Endometrial microvascular endothelial cells (primary cell): ENCODE measurements at regions not wholly inside any gene's neighbourhood (a gene's known extent, or its start where the extent isn't known, plus 50 kb on each side); places are given as distances from the start of the nearest gene placed in this dataset.

Source experiments
- in situ Hi-C: cut with HindIII; loops from 2 replicates; pipeline ENCODE4 v1.10.0; 2017; ENCODE audit warnings: low sequenced_read_pairs, low pct_unique_long_range_greater_than_20kb; ENCODE audit errors: inconsistent ontology term

DNA sequence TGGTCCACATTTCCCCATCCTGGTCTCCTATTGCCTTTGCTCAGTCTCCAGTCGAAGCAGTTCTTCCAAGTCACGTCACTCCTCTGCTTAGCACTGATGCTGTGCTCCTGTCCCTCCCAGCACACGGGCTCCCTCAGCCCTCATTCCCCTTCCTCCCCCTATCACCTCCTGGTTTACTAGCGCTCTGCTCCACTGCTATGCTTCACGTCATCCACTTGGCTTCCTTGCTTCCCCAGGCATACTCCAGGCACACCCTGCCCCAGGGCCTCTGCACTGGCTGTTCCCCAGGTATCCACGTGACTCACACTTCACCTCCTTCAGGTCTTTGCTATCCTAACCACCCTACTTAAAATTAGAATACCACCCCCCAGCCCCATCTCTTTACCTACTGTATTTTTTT, 269.3 kb downstream of the GLI2 start:
- in situ Hi-C loops, result no loop called here

DNA sequence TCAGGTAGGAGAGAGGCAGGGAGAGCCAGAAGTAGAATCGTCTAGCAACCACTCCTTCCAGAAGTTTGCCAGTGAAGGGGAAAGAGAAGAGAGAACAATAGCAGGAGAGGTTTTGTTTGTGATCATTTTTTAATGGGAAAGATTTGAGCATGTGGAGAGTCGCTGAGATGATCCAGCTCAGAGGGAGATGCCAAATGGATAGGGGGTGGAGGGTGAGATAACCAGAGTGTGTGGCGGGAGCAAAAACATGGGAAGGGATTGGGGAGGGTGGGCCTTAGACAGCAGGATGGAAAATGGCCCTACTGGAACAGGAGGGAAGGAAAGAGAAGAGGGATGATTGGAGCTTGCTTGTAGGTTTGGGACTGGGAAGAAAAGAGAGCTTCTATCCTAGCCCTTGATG, 269.8 kb downstream of the GLI2 start:
- in situ Hi-C loops, result no loop called here

DNA sequence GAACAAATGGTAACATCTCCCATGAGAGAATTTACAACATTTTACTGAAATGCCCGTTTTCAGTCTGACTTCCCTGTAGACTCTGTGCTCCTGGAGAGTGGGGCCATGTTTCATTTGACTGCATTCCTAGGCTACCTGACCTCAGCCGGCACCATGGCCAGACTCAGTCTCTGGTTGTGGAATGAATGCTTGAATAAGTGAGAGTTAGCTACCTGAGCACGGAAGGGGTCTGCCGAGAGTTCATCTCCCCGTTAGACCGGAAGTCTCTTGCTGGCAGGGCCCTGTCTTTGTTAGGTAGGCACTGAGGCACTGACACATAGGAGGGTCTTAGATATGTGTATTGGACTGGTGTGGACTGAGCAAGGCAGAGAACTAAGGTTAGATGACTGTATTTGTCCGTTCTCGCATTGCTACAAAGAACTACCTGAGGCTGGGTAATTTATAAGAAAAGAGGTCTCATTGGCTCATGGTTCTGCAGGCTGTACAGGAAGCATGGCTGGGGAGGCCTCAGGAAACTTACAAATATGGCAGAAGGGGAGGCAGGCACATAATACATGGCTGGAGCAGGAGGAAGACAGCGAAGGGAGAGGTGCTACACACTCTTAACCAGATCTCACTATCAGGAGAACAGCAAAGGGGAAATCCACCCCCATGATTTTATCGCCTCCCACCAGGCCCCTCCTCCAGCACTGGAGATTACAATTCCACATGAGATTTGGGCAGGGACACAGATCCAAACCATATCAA, 271.2 kb downstream of the GLI2 start:
- in situ Hi-C loops, result no loop called here

DNA sequence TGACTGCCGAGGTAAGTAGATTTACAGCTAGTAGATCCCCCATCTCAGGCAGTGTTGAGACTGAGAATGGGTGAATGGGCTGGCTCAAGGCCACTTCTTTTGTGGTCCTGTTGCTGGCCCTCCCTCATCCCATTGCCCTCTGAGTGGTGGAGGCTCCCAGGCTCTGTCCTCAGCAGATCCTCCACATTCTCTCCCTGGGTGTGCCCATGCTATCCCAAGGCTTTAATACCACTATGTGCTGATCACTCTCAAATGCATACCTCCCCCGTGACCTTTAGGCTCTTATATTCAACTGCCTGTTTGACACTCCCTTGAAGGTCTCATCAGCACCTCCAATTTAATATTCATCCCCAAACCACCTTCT, 271.8 kb downstream of the GLI2 start:
- in situ Hi-C loops, result no loop called here

DNA sequence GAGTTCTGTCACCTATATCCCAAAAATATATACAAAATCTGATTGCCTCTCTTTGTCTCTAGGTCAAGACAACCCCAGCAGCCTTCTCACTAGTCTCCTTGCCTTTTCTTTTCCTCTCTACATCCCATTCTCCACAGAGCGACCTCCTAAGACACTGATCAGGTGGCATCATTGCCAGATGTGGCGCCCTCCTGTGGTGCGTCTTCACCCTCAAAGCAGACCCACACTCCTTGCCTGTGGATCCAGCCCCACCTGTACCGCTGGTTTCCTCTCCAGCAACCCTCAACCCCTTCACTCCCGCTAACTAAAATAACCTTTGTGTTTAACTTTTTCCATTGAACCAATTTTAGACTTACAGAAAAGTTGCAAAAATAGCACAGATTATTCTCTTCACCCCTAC, 273.3 kb downstream of the GLI2 start:
- in situ Hi-C loops, result no loop called here

DNA sequence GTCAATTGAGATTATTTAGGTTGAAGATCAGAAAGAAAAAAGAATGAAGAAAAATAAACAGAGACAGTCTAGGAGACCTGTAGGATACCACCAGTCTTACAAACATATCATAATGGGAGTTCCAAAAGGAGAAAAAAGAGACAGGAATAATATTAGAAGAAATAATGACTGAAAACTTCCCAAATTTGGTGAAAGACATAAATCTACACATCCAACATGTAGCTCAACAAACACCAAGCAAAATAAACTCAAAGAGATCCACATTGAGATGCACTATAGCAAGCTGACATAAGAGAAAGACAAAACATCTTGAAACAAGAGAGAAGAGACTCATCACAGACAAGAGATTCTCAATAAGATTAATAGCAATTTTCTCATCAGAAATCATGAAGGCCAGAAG, 274.0 kb downstream of the TFCP2L1 start:
- in situ Hi-C loops, result no loop called here

DNA sequence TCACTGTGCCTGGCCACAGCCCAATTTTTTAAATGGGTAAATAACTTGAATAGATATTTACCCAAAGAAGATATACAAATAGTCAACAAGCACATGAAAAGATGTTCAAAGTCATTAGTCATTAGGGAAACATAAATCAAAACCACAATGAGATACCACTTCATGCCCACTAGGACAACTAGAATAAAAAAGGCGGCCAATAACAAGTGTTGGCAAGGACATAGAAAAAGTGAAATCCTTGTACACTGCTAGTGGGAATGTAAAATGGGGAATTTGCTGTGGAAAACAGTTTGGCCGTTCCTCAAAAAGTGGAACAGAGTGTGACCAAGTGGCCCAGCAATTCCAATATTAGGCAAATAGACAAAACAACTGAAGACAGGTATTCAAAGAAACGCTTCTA, 270.1 kb downstream of the TFCP2L1 start:
- in situ Hi-C loops, result no loop called here

DNA sequence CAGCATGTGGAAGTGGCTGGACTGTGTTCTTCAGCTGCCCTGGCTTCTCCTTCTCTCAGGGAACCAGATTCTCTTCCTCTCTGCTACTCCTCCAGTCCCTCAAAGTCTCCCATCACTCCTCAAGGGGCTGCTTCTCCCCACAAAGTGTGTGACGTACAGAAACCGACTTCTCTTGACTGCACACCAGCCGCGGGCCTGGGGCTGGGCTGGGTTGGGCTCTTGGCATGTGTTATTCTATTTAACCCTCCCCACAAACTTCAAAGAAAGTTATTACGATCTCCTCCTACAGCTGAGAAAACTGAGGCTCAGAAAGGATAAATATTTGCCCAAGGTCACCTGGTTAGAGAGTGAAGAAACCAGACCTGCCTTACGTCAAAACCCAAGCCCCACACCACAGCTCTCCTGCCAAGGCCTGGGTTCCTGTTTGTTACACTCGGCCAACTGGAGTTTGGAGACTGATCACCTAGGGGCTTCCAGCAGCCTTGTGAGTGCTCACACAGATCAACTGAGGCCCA, 269.0 kb downstream of the TFCP2L1 start:
- in situ Hi-C loops, result no loop called here

DNA sequence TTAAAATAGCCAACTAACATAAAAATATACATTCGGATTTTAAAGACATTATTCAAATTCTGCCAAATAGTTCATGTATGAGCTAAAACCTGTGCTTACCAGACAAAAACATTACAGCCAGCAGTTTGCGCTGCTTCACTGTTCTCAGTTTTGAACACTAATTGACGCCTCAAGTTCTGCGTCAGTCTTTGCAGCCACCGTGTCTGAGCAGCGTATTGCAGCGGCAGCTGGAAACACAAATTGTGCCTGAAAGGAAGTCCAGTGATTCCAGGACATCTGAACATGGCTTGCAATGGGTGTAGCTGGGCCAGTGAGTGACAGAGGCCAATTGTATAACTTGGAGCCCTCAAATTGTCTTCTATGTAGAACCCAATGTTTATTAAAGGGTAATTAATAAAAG, 267.6 kb downstream of the TFCP2L1 start:
- in situ Hi-C loops, result no loop called here

DNA sequence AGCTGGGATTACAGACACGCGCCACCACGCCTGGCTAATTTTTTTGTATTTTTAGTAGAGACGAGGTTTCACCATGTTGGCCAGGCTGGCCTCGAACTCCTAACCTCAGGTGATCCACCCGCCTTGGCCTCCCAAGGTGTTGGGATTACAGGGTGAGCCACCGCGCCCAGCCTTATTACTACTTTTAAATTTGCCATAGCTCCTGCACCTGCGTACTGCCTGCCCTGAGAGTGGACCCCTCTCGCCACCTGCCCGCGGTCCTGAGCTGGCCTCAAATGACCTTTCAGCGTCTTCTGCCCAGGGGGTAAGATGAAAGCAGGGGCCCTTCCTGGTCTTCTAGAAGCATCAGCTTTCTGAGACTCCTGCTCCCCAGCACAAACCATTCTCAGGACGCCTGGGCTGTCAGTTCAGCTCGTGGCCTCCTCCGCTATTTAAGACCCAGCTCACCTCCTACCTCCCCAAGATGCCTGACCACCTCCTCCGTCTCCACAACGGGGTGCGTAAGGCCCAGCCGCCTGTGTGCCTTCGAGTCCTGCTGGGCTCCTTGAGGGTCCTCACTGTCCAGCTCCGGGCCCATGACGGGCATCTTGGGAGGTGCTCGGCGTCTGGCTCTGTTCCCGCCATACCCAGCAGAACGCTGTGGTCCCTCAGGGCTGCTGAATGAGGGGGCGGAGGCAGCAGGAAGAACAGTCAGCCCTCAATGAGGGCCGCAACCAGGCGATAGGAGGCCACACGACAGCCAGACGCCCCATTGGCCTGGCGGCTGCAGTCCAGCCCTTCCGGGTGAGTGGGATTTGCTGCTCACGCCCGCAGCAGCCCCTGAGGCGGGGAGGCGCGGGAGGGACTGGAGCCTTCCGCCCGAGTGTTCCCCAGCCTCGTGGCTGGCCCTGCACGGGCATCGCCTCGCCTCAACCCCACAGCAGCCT, 266.6 kb downstream of the TFCP2L1 start:
- in situ Hi-C loops, result no loop called here

DNA sequence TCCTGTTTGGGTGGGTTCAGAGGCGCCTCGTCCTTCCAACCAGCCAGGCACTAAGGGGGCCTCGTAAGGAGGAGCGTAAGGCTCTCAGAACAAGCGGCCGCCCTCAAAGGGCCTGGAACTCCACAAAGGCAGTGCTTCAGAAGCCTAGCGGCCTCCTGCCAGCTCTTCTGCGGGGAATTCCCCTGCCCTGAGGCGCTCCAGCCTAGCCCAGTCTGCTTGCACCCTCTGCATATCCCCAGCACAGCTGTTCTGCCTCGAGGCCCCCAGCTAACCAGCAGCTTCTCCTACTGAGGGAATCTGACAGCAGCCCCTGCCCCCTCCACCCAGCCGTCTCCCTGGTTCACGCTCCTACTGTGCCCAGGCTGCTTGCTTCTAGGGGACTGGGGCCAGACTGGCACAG, 265.9 kb downstream of the TFCP2L1 start:
- in situ Hi-C loops, result no loop called here

DNA sequence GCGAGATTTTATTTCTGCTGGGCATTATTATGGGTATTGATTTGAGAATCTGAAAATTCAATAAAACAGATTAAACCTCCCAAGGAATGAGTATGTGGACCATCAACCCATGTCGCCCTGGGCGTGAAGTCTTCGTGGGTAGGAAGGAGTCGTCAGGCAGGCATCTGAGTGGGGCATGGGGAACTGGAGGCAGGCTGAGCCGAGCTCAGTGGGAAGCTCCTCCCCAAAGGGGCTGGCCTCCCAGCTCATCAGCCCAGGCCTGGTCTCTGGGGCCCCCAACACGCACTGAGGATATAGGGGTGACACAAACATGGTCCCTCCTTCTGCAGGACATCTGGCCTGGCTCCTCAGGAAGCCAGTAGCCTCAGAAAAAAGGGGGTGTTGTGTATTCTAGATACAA, 265.2 kb downstream of the TFCP2L1 start:
- in situ Hi-C loops, result no loop called here

DNA sequence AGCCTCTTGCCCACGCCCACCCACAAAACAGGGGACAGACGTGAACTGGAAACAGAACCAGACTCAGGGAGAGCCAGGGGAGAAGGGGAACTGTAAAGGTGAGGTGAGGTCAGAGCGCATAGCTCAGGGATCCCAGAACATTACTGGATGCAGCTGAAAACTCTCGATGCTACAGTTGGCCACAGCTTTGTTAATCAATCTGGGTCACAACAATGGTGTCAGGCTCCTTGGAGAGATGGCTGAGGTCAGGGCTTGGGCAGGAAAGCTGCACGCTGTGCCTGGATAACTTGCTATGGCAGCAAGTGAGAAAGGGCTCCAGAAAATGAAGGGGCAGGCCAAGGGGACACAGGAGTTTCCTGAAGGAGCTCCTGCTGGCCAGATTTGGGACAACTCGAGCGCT, 263.3 kb downstream of the TFCP2L1 start:
- in situ Hi-C loops, result no loop called here

DNA sequence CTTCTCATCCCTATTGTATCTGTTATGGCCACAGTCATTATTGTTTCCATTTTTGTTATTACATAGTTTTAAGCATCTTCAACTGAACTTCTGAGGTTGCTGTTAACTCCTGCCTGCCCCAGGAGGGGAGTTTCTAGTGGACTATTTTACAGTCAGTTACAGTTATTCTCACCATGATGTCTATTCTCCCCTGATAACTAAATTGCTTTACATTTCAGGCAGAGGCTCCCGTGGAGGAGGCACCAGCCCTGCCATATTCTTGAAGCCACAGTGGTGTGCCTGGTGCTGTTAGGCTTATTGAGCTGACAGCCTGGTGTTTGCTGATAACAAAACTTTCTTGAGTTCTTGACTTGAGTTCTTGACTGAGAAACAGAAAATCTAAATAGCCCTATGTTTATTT, 256.4 kb downstream of the TFCP2L1 start:
- in situ Hi-C loops, result no loop called here

DNA sequence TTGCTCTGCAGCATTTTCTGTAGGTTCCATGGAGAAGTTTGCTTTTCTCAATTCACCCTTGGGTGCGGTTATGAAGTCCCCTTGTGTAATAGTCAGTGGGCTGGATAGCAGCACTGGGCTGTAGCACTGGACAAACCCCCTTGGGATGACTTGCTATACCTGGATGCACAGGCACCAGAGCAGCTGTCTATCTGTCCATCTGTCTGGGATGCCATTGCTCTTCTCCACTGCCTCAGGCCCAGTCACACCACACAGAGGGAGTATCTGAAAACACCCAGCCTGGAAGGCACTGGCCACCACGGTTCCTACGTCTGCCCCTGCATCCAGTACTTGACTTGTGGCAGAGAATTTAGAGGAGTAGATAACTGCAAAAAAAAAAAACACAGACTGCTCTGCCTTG, 254.5 kb downstream of the TFCP2L1 start:
- in situ Hi-C loops, result no loop called here

DNA sequence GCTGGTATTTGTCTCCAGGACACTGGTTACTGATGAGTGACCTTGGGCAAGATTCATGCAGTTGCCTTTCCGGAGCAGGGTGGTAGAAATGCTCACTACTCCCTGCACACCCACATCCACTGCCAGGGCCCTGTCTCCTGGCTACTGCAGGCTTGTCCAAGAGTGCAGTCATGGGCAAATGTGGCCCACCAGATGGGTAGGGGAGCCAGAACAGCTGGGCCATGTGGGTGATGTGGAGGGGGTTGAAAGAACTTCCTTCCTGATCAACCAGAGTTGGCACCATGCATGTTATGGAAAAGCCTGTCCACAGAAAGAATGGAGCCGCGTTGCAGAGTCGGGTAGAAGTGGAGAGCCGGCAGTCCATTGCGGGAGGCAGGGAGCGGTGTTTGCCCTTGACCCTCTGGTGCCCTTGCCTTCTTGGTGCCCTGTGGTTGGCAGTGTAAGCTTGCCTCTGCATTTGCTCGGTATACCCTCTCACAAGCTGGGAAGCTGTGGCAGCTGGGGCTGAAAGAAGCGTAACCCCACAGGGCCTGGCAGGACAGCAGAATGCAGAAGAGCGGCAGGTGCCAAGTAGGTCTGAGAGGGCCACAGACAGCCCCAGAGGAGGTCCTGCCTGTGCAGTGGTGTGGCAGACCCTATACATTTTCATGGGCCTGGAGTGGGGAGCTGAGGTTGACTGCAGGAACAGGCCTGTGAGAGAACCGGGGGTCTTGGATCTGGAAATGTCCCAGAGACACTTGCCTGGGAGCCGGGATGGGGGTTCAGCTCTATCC, 253.2 kb downstream of the TFCP2L1 start:
- in situ Hi-C loops, result no loop called here

DNA sequence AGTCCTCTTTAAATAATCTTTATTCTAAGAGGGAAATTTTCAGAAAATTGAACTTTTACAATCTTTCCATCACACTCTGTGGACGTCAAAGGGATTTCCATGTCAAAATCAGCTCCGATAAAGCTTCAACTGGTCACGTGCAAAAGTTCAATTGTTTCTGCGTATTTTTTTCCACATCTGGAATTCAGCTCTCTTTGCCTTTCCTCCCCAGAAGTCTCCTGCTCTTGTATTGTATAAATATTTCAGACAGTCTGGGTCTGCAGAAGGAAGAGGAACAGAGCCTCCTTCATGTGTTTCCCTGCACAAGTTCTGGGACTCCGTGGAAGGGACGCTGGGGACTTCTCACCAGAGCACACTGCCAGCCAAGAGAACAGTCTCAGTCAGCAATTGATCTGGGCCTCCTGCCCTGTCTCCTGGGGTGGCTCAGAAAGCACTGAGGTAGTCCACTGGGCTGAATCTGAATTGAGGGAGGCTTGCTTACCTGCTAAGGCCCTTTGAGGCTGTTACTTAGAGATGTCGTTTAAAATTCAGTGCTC, 251.5 kb downstream of the TFCP2L1 start:
- in situ Hi-C loops, result no loop called here

DNA sequence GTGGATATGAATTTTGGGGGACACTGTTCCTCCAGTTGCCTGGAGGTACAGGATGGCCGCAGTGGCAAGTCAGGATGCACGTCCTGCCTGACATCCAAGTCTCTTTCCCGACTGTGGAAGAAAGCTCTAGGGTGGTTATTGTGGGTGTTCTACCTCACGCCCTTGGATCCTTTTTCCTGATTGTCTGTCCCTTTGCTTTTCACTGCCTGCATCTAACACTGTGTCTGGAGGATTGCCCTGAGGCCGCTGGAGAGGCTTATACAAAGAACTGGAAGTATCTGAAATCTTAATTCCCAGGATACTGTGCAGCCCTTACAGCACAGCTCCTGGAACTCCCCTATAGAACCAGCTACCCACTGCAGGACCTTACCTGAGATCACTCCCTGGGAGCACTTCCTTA, 250.5 kb downstream of the TFCP2L1 start:
- in situ Hi-C loops, result no loop called here

DNA sequence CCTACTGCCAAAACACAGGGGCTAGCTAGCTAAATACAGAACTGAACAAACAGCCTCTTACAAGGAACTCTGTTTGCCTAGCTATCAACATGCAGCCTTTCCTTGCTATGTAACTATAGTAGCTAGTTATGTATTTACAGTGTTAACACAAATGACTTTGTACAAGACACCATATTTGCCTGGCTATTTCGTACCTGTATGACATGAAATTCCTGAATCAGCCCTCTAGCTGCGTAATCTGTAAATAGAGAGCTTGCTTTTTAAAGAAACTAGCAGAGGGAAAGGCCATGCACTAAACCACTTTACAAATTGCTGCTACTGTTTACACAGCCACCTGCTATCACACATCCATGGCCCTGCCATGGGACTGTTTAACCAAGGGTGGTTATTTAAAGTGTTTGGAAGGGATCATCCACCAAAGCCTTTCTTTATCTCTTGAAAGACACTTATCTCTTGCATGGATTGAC, 248.7 kb downstream of the TFCP2L1 start:
- in situ Hi-C loops, result no loop called here
